K562 (cell line): ENCODE measurements at regions not wholly inside any gene's neighbourhood (a gene's known extent, or its start where the extent isn't known, plus 50 kb on each side); places are given as distances from the start of the nearest gene placed in this dataset.

Source experiments
- CTCF ChIP-seq, 3 experiments: IDR thresholded peaks in 2 of 3; conservative IDR thresholded peaks in 1 of 3; 2 replicates each; pipeline ENCODE4 v1.5.1; 2011 to 2012; ENCODE audit warnings: low read length in 3 of 3, mild to moderate bottlenecking in 3 of 3, control low read depth in 2 of 3, improper control_type of control experiment in 1 of 3, inconsistent platforms in 1 of 3, low read depth in 1 of 3, mixed read lengths in 1 of 3, moderate library complexity in 1 of 3; ENCODE audit not compliant: insufficient read depth in 2 of 3
- MAX ChIP-seq: sonication (generic); formaldehyde crosslinking; IDR thresholded peaks from 2 replicates; pipeline ENCODE4 v1.9.0; 2022; ENCODE audit warnings: mild to moderate bottlenecking, missing genetic modification reagents
- NR3C1 ChIP-seq: sonication (generic); formaldehyde crosslinking; IDR thresholded peaks from 2 replicates; pipeline ENCODE4 v1.8.1; 2022; ENCODE audit warnings: missing genetic modification reagents
- ZBTB2 ChIP-seq: fragments of 450-650 bp; IDR thresholded peaks from 2 replicates; pipeline ENCODE4 v1.6.1; 2016; ENCODE audit warnings: antibody characterized with exemption
- TF ChIP-seq, protein P1 (sequence below): fragments of 450-650 bp; IDR thresholded peaks from 2 replicates; pipeline ENCODE4 v1.6.1; 2017; ENCODE audit warnings: mild to moderate bottlenecking, moderate library complexity

DNA sequence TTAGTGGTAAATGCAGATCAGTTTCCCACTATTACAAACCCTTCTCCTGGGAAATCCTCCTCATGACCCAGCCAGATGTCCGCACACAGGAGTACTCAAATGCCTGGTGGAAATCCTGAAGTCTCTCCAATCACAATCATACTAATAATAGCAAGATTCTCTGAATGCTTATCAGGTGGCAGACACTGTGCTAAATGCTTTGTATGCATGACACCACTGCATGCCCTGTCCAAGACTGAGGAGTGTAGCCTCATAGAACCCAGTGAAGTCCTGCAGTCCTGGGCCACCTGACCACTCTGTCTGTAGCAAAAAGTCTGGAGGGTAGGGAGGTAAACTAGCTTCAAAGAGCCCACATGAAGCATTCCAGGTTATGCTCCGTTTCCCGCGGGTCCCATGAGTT, 434.8 kb upstream of the CHST9 start:
- TF ChIP-seq ZBTB2 (no peak), MAX (CRISPR knock-in tag) (no peak), CTCF (IDR thresholded peaks at IDR 0.05 in 2 of 3, conservative IDR thresholded peaks at IDR 0.05 in 1 of 3; ENCODE audit: insufficient read depth in 2 of 3, low read depth in 1 of 3, low read length in 3 of 3) (no peak), NR3C1 (no peak)
- TF ChIP-seq, protein P1, sequence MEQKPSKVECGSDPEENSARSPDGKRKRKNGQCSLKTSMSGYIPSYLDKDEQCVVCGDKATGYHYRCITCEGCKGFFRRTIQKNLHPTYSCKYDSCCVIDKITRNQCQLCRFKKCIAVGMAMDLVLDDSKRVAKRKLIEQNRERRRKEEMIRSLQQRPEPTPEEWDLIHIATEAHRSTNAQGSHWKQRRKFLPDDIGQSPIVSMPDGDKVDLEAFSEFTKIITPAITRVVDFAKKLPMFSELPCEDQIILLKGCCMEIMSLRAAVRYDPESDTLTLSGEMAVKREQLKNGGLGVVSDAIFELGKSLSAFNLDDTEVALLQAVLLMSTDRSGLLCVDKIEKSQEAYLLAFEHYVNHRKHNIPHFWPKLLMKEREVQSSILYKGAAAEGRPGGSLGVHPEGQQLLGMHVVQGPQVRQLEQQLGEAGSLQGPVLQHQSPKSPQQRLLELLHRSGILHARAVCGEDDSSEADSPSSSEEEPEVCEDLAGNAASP, result no peak
